GM21737 (cell line): ENCODE measurements at regions not wholly inside any gene's neighbourhood (a gene's known extent, or its start where the extent isn't known, plus 50 kb on each side); places are given as distances from the start of the nearest gene placed in this dataset.
"Not testable (repeated sequence)": the region's sequence is repeated elsewhere in the genome, so short reads cannot be mapped to it uniquely, and the experiment has no call there.

Experiments used
- ATAC-seq: cut with Tn5 transposase; IDR thresholded peaks from one replicate; pipeline ENCODE4 v1.9.1; 2021; ENCODE audit warnings: mild to moderate bottlenecking, moderate library complexity; ENCODE audit not compliant: unreplicated experiment

DNA sequence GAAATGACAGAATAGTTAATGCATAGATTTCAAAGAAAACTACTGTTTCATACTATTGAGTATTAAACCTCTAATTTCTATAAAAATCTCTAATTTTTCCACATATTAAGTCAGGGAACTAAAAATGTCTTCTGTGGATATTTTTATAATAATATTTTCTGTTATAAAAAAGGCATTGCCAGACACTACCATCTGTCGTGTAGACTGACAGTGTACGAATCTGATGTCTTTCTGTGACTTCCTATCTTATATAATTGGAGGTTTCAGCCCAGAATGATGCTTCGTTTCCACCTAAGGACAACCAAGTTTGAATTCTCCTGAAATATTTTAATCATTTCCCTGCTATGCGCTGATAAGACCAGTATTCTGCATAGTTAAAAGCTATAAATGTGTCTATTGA, 456.6 kb upstream of the ARRDC3 start:
- ATAC-seq: no peak

- ATAC-seq: no peak
Measured at GRCh38 chr5:91839233-91839632, 456.1 kb upstream of the ARRDC3 start.

- no peak for ATAC-seq
Measured at GRCh38 chr5:91830361-91830953, 447.3 kb upstream of the ARRDC3 start.

- no peak for ATAC-seq
Measured at GRCh38 chr5:91825618-91826017, 442.5 kb upstream of the ARRDC3 start.

DNA sequence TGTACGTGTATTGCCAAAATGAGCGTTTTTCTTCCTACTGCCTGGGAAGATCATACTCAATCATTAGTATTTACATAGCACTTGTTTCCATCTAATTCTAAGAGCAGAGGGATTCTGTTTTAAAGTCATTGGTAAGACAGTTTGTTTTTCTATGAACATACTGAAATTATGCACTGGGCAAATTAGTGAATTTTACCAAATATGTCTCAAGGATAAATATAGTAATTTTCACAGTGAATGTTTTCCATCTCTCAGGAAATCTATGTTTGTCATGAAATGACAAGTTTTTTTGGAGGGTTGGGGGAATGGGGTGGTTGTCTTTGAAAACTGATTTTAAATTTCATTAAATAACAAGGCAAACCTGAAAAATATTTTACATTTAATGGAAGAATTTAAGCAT, 441.3 kb upstream of the ARRDC3 start:
- no peak for ATAC-seq

GRCh38 chr5:91820874-91821273, 437.8 kb upstream of the ARRDC3 start:
- ATAC-seq: no peak

- no peak for ATAC-seq
Measured at GRCh38 chr5:91816681-91817080, 433.6 kb upstream of the ARRDC3 start.

DNA sequence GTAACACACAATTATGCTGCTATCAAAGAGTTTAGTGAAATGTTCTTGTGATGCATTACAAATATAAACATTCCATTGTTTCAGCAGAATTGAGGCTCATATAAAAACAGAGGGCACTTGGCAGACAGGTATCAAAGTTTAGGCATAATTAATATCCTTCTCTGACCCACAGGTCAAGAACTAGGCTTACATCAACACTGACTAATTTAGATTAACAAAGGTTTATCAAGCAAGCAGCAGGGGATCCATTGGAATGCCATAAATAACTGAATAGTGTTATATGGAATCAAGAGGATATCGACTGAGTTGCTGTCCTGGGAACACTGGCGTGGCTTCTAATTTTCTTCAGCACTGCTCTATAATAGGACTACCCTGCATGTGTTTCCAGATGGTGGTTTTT, 414.5 kb upstream of the ARRDC3 start:
- ATAC-seq: no peak

- no peak for ATAC-seq
Measured at GRCh38 chr5:91794856-91795548, 411.9 kb upstream of the ARRDC3 start.

- ATAC-seq: no peak
Measured at GRCh38 chr5:91794455-91794854, 411.3 kb upstream of the ARRDC3 start.

DNA sequence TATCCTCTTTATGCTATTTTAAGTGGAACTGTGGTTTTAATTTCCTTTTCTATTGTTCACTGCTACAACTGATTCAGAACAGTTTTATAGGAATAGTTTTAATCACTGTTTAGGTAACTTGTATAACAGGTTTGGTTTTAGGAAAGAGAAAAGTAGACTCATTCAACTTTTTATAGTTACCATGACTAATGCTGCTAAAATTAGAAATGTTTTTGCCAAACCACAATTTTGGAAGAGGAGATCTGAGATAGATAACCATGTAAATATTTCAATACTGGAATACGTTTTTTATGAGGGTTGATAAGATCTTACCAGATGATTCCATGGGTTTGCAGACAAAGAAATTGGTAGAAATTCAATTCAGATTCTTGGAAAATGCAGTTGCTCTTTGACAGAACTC, 404.6 kb upstream of the ARRDC3 start:
- ATAC-seq: no peak

- no peak for ATAC-seq
Measured at GRCh38 chr5:91777671-91778070, 394.6 kb upstream of the ARRDC3 start.

GRCh38 chr5:91776249-91776648, 393.1 kb upstream of the ARRDC3 start:
- ATAC-seq: no peak

DNA sequence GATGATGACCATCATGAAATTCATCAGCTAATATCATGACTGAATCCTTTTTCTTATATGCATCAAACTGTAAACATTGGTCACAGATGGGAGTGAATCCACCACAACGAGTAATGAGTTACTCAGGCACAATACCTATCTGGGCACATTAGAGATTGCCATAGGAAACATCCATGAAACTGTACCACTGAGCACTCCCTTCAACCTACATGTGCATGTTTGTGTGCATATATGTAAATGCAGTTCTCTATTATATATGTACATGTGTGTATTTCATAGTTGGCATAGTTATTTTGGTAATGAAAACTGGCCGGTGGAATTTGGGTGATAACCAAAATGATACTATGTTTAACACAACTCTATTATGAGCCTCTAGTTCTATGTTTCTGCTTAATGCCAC, 387.3 kb upstream of the ARRDC3 start:
- no peak for ATAC-seq

GRCh38 chr5:91757383-91757782, 374.3 kb upstream of the ARRDC3 start:
- not testable (repeated sequence) for ATAC-seq

GRCh38 chr5:91754990-91755389, 371.9 kb upstream of the ARRDC3 start:
- no peak for ATAC-seq

GRCh38 chr5:91744470-91744869, 361.4 kb upstream of the ARRDC3 start:
- not testable (repeated sequence) for ATAC-seq

DNA sequence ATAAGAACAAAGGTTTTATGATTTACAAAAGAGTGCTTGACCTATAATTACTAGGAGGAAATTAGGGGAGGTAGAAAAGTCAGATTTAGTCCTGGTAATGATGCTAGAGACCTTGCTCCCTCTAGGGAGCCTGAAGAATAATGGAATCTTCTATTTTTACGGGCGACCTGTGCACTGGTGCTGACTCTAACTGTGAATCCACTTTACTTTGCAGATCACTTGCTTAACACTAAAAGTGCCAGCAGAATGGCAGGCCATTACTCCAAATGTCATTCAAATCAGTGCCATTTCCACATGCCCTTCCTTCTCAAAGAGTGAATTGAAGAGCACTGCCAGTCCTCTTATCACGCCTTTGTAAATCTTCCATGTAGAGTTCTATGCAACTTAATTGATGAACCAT, 359.4 kb upstream of the ARRDC3 start:
- ATAC-seq: no peak

GRCh38 chr5:91741764-91742505, 358.8 kb upstream of the ARRDC3 start:
- ATAC-seq: no peak

DNA sequence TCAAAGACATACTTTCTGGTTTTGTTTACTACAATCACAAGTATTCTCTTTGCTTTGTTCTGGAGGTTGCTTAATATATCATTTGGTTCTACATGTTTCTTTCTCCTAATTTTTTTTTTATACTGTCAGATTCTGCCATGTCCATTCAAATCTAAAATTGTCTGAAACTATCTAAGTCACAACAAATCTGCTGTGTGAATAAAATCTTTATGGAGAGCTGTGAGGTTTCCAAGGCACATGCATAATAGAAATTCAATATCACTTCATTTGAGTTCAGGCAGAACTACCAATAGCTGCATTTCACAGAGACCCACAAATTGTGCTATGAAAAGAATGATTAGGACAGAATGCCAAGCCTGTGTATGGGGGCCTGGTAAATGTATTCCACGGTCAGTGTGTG, 346.9 kb upstream of the ARRDC3 start:
- ATAC-seq: no peak

GRCh38 chr5:91727463-91727862, 344.3 kb upstream of the ARRDC3 start:
- no peak for ATAC-seq
